HG03457 (cell line): ENCODE measurements at regions not wholly inside any gene's neighbourhood (a gene's known extent, or its start where the extent isn't known, plus 50 kb on each side); places are given as distances from the start of the nearest gene placed in this dataset.
"Not testable (repeated sequence)": the region's sequence is repeated elsewhere in the genome, so short reads cannot be mapped to it uniquely, and the experiment has no call there.

ENCODE experiments used
- ATAC-seq: cut with Tn5 transposase; IDR thresholded peaks from one replicate; pipeline ENCODE4 v1.9.1; 2021; ENCODE audit warnings: moderate number of reproducible peaks; ENCODE audit not compliant: unreplicated experiment

DNA sequence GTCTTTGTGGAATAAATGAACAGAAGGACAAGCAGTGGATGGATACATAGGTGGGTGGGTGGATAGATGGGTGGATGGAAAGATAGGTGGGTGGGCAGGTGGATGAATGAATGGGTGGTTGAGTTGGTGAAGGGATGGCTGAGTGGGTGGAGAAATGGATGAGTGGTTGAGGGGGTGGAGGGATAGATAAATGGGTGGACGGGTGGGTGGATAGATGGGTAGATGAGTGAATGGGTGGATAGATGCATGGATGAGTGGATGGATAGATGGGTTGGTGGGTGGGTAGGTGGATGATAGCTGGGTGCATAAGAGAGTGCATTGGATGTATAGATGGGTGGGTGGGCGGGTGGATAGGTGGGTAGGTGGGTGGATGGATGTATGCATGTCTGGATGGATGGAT is 63.5 kb downstream of the UNC93B1 start:
- not testable (repeated sequence) for ATAC-seq

GRCh38 chr11:67938964-67939363 is 64.9 kb downstream of the UNC93B1 start:
- not testable (repeated sequence) for ATAC-seq

- ATAC-seq: not testable (repeated sequence)
Observed at GRCh38 chr11:67938371-67938770, 65.5 kb downstream of the UNC93B1 start.

GRCh38 chr11:67923565-67923964 is 80.3 kb downstream of the UNC93B1 start:
- not testable (repeated sequence) for ATAC-seq

DNA sequence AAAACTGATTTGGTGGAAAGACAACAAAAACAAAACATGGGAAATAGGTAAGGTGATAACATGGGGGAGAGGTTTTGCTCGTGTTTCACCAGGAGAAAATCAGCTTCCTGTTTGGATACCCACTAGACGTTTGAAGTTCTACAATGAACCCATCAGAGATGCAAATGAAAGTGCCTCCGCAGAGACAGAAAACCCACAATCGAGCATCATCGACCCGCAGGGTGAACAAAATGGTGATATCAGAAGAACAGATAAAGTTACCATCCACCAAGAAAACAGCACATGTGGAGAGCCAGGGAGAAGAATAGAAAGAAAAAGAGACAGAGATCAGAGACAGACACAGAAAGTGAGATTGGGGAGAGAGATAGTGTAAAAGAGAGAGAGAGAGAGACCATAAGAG is 83.4 kb downstream of the UNC93B1 start:
- not testable (repeated sequence) for ATAC-seq

GRCh38 chr11:67912184-67912583 is 91.7 kb downstream of the UNC93B1 start:
- ATAC-seq: not testable (repeated sequence)

DNA sequence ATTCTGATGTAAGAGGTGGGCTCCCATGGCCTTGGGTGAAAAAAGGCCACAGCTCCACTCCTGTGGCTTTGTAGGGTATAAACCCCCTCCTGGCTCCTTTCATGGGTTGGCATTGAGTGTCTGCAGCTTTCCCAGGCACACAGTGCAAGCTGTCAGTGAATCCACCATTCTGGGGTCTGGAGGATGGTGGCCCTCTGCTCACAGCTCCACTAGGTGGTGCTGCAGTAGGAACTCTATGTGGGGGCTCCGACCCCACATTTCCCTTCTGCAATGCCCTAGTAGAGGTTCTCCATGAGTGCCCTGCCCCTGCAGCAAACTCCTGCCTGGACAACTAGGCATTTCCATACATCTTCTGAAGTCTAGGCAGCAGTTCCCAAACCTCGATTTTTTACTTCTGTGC is 92.7 kb downstream of the UNC93B1 start:
- ATAC-seq: not testable (repeated sequence)

DNA sequence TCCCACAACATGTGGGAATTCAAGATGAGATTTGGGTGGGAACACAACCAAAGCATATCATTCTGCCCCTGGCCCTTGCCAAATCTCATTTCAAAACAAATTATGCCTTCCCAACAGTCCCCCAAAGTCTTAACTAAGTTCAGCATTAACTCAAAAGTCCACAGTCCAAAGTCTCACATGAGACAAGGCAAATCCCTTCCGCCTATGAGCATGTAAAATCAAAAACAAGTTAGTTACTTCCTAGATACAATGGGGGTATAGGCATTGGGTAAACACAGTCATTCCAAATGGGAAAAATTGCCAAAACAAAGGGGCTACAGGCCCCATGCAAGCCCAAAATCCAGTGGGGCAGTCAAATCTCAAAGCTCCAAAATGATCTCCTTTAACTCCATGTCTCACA is 93.1 kb downstream of the UNC93B1 start:
- not testable (repeated sequence) for ATAC-seq

DNA sequence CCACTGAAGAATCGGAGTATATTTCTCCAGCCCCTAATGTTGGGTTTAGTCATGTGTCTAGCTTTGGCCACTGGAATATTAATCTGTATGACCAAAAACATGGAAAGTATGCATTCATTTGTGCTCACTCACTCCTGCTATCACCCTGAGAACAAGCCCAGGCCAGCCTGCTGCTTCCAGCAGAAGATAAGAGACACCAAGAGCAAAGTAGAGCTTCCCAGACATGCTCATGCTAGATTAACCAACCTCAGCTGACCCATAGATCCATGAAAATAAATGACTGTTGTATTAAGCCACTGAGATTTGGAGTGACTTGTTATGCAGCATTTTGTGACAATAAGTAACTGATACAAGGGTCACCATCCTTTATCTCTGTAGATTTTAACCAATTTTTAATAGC is 96.9 kb downstream of the UNC93B1 start:
- not testable (repeated sequence) for ATAC-seq

DNA sequence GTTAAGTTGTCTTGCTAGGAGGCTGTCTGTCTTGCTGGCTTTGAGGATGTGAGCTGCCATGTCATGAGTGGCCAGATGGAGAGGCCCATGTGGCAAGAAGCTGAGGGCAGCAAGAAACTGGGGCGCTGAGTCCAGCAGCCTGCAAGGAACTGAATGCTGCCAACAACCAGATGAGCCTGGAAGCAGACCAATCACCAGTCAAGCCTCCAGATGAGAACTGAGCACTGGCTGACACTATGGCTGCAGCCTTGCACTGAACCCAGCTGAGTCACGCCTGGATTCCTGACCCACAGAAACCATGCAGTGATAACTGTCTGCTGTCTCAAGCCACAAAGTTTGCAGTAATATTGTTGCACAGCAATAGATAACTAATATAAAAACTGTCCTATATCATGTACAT is 104.4 kb downstream of the UNC93B1 start:
- ATAC-seq: not testable (repeated sequence)

GRCh38 chr11:67893487-67893886 is 110.4 kb downstream of the UNC93B1 start:
- ATAC-seq: not testable (repeated sequence)

GRCh38 chr11:67889646-67890045 is 114.3 kb downstream of the UNC93B1 start:
- not testable (repeated sequence) for ATAC-seq

- not testable (repeated sequence) for ATAC-seq
Observed at GRCh38 chr11:67888056-67888455, 115.8 kb downstream of the UNC93B1 start.

GRCh38 chr11:67886672-67887071 is 117.2 kb downstream of the UNC93B1 start:
- ATAC-seq: not testable (repeated sequence)

GRCh38 chr11:67886207-67886606 is 117.7 kb downstream of the UNC93B1 start:
- ATAC-seq: not testable (repeated sequence)

DNA sequence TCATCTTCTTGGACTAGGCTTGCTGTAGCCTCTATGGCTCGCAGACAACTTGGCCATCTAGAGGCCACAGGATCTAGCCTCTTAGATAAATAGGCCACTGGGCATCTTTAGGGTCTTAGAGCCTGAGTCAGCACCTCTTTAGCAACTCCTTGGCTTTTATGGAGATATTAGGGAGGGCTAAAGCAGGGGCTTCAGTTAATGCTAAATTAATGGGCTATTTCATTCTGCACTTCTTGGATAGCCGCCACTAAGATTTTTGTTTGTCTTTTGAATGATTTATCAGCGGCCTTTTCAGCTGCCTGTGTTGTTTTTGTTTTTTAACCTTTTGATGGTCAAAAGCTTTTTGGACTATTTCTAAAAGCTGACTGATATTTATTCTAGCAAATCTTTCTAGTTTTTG is 118.3 kb downstream of the UNC93B1 start:
- not testable (repeated sequence) for ATAC-seq

GRCh38 chr11:67884761-67885558 is 118.9 kb downstream of the UNC93B1 start:
- not testable (repeated sequence) for ATAC-seq

GRCh38 chr11:67884073-67884757 is 119.7 kb downstream of the UNC93B1 start:
- not testable (repeated sequence) for ATAC-seq

DNA sequence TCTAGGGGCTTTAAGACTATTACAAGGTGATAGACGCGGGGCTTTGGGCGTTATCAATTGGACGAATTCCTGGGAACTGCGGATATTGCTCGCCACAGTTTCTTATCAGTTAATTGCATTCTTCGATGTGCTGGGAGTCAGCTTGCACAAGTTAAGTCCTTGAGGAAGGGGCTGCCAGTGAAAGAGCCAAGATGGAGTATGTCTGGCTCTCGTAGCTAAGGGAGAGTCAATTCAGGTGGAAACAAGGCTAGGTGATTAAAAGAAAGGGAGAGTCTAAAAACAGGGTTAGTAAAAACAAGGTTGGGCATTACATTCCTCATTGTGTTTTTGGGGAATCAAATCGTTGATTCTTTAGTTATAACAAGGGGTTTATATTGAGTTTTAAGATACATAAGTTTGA is 121.6 kb downstream of the UNC93B1 start:
- ATAC-seq: not testable (repeated sequence)

GRCh38 chr11:67881836-67882235 is 122.1 kb downstream of the UNC93B1 start:
- not testable (repeated sequence) for ATAC-seq

DNA sequence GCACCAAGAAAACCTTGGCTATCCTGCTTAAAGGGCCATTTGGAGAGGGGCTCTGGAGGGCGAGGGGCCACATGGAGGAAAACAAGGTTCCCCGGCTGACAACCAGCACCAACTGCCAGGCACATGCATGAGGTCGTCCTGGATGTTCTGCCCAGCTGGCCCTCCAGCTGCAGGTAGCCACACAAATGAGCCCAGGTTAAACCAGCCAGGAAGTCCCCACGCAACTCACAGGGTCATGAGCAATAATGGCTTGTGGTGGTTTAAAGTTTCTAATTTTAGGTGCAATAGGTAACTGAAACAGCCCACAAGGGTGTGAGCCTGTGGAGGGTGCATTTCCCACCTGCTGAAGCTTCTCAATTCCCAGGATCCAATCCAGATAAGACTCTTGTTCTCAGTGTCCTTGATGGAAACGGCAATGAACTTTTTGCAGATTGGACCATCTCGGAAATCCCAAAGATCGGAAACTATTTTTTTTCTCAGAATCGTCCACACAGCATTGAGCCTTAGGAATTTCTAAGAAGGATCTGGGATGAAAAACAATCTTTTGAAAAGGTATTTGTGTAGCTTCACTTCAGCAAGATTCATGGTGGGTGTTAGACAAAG is 123.2 kb downstream of the UNC93B1 start:
- not testable (repeated sequence) for ATAC-seq

DNA sequence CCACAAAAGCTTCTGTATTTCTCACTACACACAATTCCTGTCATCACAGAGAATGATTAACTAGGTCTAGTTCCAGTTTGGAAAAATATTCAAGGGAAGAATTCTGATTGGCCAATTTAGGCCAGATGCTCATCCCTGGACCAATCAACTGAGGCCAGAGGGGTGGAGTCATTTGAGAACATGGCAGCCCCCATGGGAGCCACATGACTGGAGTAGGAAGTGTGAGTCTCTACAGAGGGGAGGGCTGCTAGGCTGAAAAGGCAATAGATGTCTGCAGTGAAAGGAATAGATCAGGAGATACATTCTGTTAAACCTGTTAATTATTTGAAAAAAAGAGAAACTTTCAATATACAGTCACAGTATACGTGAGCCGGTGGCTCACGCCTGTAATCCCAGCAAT is 125.2 kb downstream of the UNC93B1 start:
- not testable (repeated sequence) for ATAC-seq
